HG02973 (cell line): ENCODE measurements at regions not wholly inside any gene's neighbourhood (a gene's known extent, or its start where the extent isn't known, plus 50 kb on each side); places are given as distances from the start of the nearest gene placed in this dataset.
"Not testable (repeated sequence)": the region's sequence is repeated elsewhere in the genome, so short reads cannot be mapped to it uniquely, and the experiment has no call there.

Source experiments
- ATAC-seq: cut with Tn5 transposase; IDR thresholded peaks from one replicate; pipeline ENCODE4 v1.9.1; 2021; ENCODE audit warnings: moderate library complexity; ENCODE audit not compliant: unreplicated experiment

- ATAC-seq, result no peak
These were observed 79.7 kb upstream of the RUNX3 start for GRCh38 chr1:25009671-25010262.

GRCh38 chr1:25008192-25008485 is 78.1 kb upstream of the RUNX3 start:
- ATAC-seq, result no peak

GRCh38 chr1:25007390-25008191 is 77.5 kb upstream of the RUNX3 start:
- ATAC-seq, result not testable (repeated sequence)

- no peak for ATAC-seq
These were observed 76.7 kb upstream of the RUNX3 start for GRCh38 chr1:25006770-25007169.

- ATAC-seq, result no peak
These were observed 74.3 kb upstream of the RUNX3 start for GRCh38 chr1:25004355-25004754.

- no peak for ATAC-seq
These were observed 73.5 kb upstream of the RUNX3 start for GRCh38 chr1:25003457-25004190.

GRCh38 chr1:25003000-25003399 is 72.9 kb upstream of the RUNX3 start:
- ATAC-seq, result no peak

- no peak for ATAC-seq
These were observed 71.2 kb upstream of the RUNX3 start for GRCh38 chr1:25001125-25001915.

- ATAC-seq, result no peak
These were observed 69.8 kb upstream of the RUNX3 start for GRCh38 chr1:24999906-25000305.

- ATAC-seq, result no peak
These were observed 69.3 kb upstream of the RUNX3 start for GRCh38 chr1:24999426-24999825.

GRCh38 chr1:24998563-24999245 is 68.6 kb upstream of the RUNX3 start:
- ATAC-seq, result no peak

GRCh38 chr1:24996983-24997893 is 67.2 kb upstream of the RUNX3 start:
- ATAC-seq, result no peak

- ATAC-seq, result no peak
These were observed 66.4 kb upstream of the RUNX3 start for GRCh38 chr1:24996456-24996855.

- no peak for ATAC-seq
These were observed 65.6 kb upstream of the RUNX3 start for GRCh38 chr1:24995661-24996060.

- no peak for ATAC-seq
These were observed 65.1 kb upstream of the RUNX3 start for GRCh38 chr1:24995140-24995539.

- no peak for ATAC-seq
These were observed 64.0 kb upstream of the RUNX3 start for GRCh38 chr1:24993871-24994580.

GRCh38 chr1:24992761-24993211 is 62.7 kb upstream of the RUNX3 start:
- no peak for ATAC-seq

- ATAC-seq, result no peak
These were observed 62.2 kb upstream of the RUNX3 start for GRCh38 chr1:24992124-24992760.

GRCh38 chr1:24991697-24992096 is 61.6 kb upstream of the RUNX3 start:
- no peak for ATAC-seq
